Hepatocyte (in vitro differentiated cells): ENCODE measurements at regions not wholly inside any gene's neighbourhood (a gene's known extent, or its start where the extent isn't known, plus 50 kb on each side); places are given as distances from the start of the nearest gene placed in this dataset.

Experiments used
- EZH2 ChIP-seq: fragments of 200-600 bp; sonication (generic); IDR thresholded peaks from 2 replicates; pipeline ENCODE4 v1.6.1; 2016; ENCODE audit warnings: antibody characterized with exemption, mild to moderate bottlenecking, borderline replicate concordance
- TF ChIP-seq, protein P1 (sequence below): fragments of 200-600 bp; sonication (generic); IDR thresholded peaks from 2 replicates; pipeline ENCODE4 v1.5.1; 2016; ENCODE audit warnings: antibody characterized with exemption, mild to moderate bottlenecking; ENCODE audit not compliant: poor library complexity

DNA sequence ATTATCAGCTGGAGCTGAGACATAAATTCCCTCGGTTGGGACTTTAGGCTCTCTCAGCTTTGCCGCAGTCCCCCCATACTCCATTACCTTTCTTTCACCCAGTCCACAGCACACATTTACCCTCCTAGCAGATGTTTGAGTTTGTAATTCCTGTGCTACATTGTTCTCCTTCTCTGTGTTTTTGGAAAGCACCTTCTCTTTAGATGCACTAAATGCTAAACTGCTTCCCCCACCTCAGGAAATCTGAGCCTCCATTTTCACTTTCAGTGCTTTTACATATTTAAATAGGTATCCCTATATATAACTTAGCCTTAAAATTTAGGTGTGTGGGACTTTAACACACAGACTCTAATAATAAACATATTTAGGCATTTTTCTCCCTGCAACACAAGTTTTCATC is 356.9 kb downstream of the NFIB start:
- TF ChIP-seq, protein P1, sequence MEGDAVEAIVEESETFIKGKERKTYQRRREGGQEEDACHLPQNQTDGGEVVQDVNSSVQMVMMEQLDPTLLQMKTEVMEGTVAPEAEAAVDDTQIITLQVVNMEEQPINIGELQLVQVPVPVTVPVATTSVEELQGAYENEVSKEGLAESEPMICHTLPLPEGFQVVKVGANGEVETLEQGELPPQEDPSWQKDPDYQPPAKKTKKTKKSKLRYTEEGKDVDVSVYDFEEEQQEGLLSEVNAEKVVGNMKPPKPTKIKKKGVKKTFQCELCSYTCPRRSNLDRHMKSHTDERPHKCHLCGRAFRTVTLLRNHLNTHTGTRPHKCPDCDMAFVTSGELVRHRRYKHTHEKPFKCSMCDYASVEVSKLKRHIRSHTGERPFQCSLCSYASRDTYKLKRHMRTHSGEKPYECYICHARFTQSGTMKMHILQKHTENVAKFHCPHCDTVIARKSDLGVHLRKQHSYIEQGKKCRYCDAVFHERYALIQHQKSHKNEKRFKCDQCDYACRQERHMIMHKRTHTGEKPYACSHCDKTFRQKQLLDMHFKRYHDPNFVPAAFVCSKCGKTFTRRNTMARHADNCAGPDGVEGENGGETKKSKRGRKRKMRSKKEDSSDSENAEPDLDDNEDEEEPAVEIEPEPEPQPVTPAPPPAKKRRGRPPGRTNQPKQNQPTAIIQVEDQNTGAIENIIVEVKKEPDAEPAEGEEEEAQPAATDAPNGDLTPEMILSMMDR: no peak
- TF ChIP-seq EZH2: no peak
